Loucy (cell line): ENCODE measurements at regions not wholly inside any gene's neighbourhood (a gene's known extent, or its start where the extent isn't known, plus 50 kb on each side); places are given as distances from the start of the nearest gene placed in this dataset.
"Not testable (repeated sequence)": the region's sequence is repeated elsewhere in the genome, so short reads cannot be mapped to it uniquely, and the experiment has no call there.

Experiments used
- H2AFZ ChIP-seq: fragments of 200-600 bp; sonication (generic); 2 replicates; pipeline ENCODE4 v1.6.0; 2016; ENCODE audit warnings: antibody characterized with exemption, mild to moderate bottlenecking, low read length, moderate library complexity
- H3F3A ChIP-seq: fragments of 200-600 bp; 2 replicates; pipeline ENCODE4 v1.6.0; 2016; ENCODE audit warnings: antibody characterized with exemption, low read depth, mild to moderate bottlenecking
- H3K27me3 ChIP-seq: fragments of 200-600 bp; sonication (generic); 2 replicates; pipeline ENCODE4 v1.6.1; 2014; ENCODE audit warnings: low read length, mild to moderate bottlenecking; ENCODE audit not compliant: insufficient read depth, poor library complexity, severe bottlenecking
- H3K36me3 ChIP-seq: fragments of 200-600 bp; sonication (generic); 2 replicates; pipeline ENCODE4 v1.6.1; 2016; ENCODE audit warnings: low read length; ENCODE audit not compliant: insufficient read depth
- H3K4me1 ChIP-seq: fragments of 200-600 bp; sonication (generic); 2 replicates; pipeline ENCODE4 v1.5.1; 2014; ENCODE audit warnings: low read length, mild to moderate bottlenecking; ENCODE audit not compliant: insufficient read depth, poor library complexity, severe bottlenecking
- H3K4me2 ChIP-seq: fragments of 200-600 bp; sonication (generic); 2 replicates; pipeline ENCODE4 v1.6.0; 2014; ENCODE audit warnings: antibody characterized with exemption, low read length, low read depth, mild to moderate bottlenecking; ENCODE audit not compliant: poor library complexity, severe bottlenecking
- H3K4me3 ChIP-seq: fragments of 200-600 bp; sonication (generic); 2 replicates; pipeline ENCODE4 v1.5.1; 2014; ENCODE audit warnings: low read length, mild to moderate bottlenecking, mixed read lengths; ENCODE audit not compliant: poor library complexity, severe bottlenecking
- H3K79me2 ChIP-seq: fragments of 200-600 bp; sonication (generic); 2 replicates; pipeline ENCODE4 v1.6.1; 2014; ENCODE audit warnings: low read length; ENCODE audit not compliant: insufficient read depth
- H3K9ac ChIP-seq: fragments of 200-600 bp; sonication (generic); 2 replicates; pipeline ENCODE4 v1.6.0; 2014; ENCODE audit warnings: mild to moderate bottlenecking, low read depth, low read length, moderate library complexity; ENCODE audit not compliant: poor library complexity, severe bottlenecking
- H3K9me2 ChIP-seq: fragments of 200-600 bp; sonication (generic); replicated peaks from 2 replicates; pipeline ENCODE4 v1.6.1; 2016; ENCODE audit warnings: low read depth, low read length, mixed read lengths
- H3K9me3 ChIP-seq: fragments of 200-600 bp; sonication (generic); 2 replicates; pipeline ENCODE4 v1.6.1; 2014; ENCODE audit warnings: mild to moderate bottlenecking, antibody characterized with exemption, low read length, low read depth; ENCODE audit not compliant: insufficient read depth
- H4K20me1 ChIP-seq: fragments of 200-600 bp; sonication (generic); 2 replicates; pipeline ENCODE4 v1.6.0; 2014; ENCODE audit warnings: antibody characterized with exemption, low read length, mild to moderate bottlenecking; ENCODE audit not compliant: insufficient read depth, poor library complexity, severe bottlenecking
- CTCF ChIP-seq: fragments of 200-600 bp; sonication (generic); conservative IDR thresholded peaks from 2 replicates; pipeline ENCODE4 v1.5.1; 2014; ENCODE audit warnings: mild to moderate bottlenecking, antibody characterized with exemption, low read length
- EZH2phosphoT487 ChIP-seq: fragments of 200-600 bp; IDR thresholded peaks from 2 replicates; pipeline ENCODE4 v1.6.1; 2018; ENCODE audit warnings: antibody characterized with exemption, mild to moderate bottlenecking, moderate library complexity, borderline replicate concordance

GRCh38 chr17:62206550-62206949 lies 141.5 kb upstream of the MED13 start:
- H3K4me1 ChIP-seq, result no peaks in the 10 kb centered on the region
- H4K20me1 ChIP-seq, result no peaks in the 10 kb centered on the region
- no peak overlapping the region for H3K4me2 ChIP-seq
- H3K9ac ChIP-seq, result no peak overlapping the region
- H3F3A ChIP-seq, result no peaks in the 10 kb centered on the region
- H3K27me3 ChIP-seq, result no peaks in the 10 kb centered on the region
- no peak overlapping the region for H3K4me3 ChIP-seq
- no peak for TF ChIP-seq EZH2phosphoT487
- TF ChIP-seq CTCF, result no peak
- no peak overlapping the region for H2AFZ ChIP-seq
- H3K9me3 ChIP-seq, result no peaks in the 10 kb centered on the region
- H3K36me3 ChIP-seq, result no peaks in the 10 kb centered on the region
- H3K79me2 ChIP-seq, result no peaks in the 10 kb centered on the region
- H3K9me2 ChIP-seq, result no peaks in the 10 kb centered on the region

DNA sequence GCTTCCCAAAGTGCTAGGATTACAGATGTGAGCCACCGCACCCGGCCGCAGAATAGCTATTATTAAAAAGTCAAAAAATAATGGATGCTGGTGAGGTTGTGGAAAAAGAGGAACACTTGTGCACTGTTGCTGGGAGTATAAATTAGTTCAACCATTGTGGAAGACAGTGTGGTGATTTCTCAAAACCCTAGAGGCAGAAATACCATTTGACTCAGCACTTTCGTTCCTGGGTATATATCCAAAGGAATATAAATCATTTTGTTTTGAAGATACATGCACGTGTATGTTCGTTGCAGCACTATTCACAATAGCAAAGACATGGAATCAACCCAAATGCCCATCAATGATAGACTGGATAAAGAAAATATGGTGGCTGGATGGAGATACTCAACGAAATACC lies 132.1 kb upstream of the MED13 start:
- H3K4me3 ChIP-seq, H3K36me3 ChIP-seq, H2AFZ ChIP-seq, H3K9me2 ChIP-seq, H3K27me3 ChIP-seq, H3K4me1 ChIP-seq, H3K9ac ChIP-seq, H3K79me2 ChIP-seq, H3K9me3 ChIP-seq, H3F3A ChIP-seq, H4K20me1 ChIP-seq, H3K4me2 ChIP-seq: not testable (repeated sequence)

DNA sequence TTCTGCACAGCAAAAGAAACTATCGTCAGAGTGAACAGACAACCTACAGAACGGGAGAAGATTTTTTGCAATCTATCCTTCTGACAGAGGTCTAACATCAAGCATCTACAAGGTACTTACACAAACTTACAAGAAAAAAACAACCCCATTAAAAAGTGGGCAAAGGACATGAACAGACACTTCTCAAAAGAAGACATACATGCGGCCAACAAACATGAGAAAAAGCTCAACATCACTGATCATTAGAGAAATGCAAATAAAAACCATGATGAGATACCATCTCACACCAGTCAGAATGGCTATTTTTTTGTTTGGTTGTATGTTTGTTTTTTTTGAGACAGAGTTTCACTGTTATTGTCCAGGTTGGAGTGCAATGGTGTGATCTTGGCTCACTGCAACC lies 131.5 kb upstream of the MED13 start:
- not testable (repeated sequence) for H2AFZ ChIP-seq, H3K79me2 ChIP-seq, H3K9me3 ChIP-seq, H4K20me1 ChIP-seq, H3K4me2 ChIP-seq, H3K27me3 ChIP-seq, H3K4me3 ChIP-seq, H3K9ac ChIP-seq, H3K9me2 ChIP-seq, H3K36me3 ChIP-seq, H3K4me1 ChIP-seq, H3F3A ChIP-seq

GRCh38 chr17:62194401-62194800 lies 129.3 kb upstream of the MED13 start:
- Histone ChIP-seq H2AFZ (no peak overlapping the region), H3K9me2 (no peaks in the 10 kb centered on the region), H3K79me2 (no peaks in the 10 kb centered on the region), H3K4me2 (no peak overlapping the region), H3K4me1 (no peaks in the 10 kb centered on the region), H3K27me3 (no peaks in the 10 kb centered on the region), H3F3A (no peaks in the 10 kb centered on the region), H3K4me3 (no peak overlapping the region), H3K9ac (no peak overlapping the region), H4K20me1 (no peaks in the 10 kb centered on the region), H3K9me3 (no peaks in the 10 kb centered on the region), H3K36me3 (no peaks in the 10 kb centered on the region)
- TF ChIP-seq CTCF (no peak), EZH2phosphoT487 (no peak)
